ENCODE measurements at regions not wholly inside any gene's neighbourhood (a gene's known extent, or its start where the extent isn't known, plus 50 kb on each side); places are given as distances from the start of the nearest gene placed in this dataset.

DNA sequence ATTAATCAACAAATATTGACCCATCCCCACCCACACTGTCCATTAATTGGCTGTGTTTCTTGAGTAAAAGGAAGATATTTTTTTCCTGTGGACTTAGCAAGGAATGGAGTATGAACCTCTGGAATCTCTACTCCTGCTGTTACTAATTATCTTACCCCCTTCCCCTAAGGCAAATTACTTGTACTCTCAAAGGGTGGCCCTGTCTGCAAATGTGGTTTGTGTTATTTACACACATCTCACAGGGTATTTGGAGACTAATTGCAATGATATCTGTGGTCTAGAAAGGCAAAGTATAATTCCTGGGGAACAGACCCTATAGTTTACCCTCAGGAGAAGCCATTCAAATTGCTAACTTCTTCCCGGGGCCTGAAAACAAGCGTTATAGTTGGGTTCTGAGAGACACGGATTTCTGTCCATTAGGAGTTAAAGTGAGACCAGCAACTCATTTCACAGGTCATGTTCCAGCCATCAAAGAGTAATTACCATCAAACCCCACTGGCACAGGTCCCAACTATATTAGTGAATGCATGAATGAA lies 133.0 kb upstream of the RASGEF1B start:
- no peaks in the 10 kb centered on the region for H3F3A ChIP-seq (ENCODE audit: insufficient read depth, low read length, poor library complexity, severe bottlenecking)
- no peaks in the 10 kb centered on the region for H3K27me3 ChIP-seq (ENCODE audit: insufficient read depth, low read depth, low read length)
- H3K9ac ChIP-seq (ENCODE audit: low read length), result no peak overlapping the region
- no peaks in the 10 kb centered on the region for H3K79me2 ChIP-seq (replicated peaks; ENCODE audit: insufficient read depth, low read length)
- H2AFZ ChIP-seq (ENCODE audit: low read depth, low read length), result no peak overlapping the region
- no peak overlapping the region for H3K27ac ChIP-seq (ENCODE audit: low read length)
- H3K4me2 ChIP-seq (ENCODE audit: low read length), result peak overlapping the region; percentile 40
- no peaks in the 10 kb centered on the region for H3K36me3 ChIP-seq (ENCODE audit: insufficient read depth, low read length)
- H4K20me1 ChIP-seq (ENCODE audit: insufficient read depth), result no peaks in the 10 kb centered on the region
- H3K4me3 ChIP-seq (ENCODE audit: low read length), result no peak overlapping the region
- no peak for TF ChIP-seq TAF1 (IDR thresholded peaks at IDR 0.05; ENCODE audit: low read depth)
- TF ChIP-seq, protein P1, sequence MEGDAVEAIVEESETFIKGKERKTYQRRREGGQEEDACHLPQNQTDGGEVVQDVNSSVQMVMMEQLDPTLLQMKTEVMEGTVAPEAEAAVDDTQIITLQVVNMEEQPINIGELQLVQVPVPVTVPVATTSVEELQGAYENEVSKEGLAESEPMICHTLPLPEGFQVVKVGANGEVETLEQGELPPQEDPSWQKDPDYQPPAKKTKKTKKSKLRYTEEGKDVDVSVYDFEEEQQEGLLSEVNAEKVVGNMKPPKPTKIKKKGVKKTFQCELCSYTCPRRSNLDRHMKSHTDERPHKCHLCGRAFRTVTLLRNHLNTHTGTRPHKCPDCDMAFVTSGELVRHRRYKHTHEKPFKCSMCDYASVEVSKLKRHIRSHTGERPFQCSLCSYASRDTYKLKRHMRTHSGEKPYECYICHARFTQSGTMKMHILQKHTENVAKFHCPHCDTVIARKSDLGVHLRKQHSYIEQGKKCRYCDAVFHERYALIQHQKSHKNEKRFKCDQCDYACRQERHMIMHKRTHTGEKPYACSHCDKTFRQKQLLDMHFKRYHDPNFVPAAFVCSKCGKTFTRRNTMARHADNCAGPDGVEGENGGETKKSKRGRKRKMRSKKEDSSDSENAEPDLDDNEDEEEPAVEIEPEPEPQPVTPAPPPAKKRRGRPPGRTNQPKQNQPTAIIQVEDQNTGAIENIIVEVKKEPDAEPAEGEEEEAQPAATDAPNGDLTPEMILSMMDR (IDR thresholded peaks at IDR 0.05; ENCODE audit: poor library complexity, severe bottlenecking), result no peak
- TF ChIP-seq, protein P2, sequence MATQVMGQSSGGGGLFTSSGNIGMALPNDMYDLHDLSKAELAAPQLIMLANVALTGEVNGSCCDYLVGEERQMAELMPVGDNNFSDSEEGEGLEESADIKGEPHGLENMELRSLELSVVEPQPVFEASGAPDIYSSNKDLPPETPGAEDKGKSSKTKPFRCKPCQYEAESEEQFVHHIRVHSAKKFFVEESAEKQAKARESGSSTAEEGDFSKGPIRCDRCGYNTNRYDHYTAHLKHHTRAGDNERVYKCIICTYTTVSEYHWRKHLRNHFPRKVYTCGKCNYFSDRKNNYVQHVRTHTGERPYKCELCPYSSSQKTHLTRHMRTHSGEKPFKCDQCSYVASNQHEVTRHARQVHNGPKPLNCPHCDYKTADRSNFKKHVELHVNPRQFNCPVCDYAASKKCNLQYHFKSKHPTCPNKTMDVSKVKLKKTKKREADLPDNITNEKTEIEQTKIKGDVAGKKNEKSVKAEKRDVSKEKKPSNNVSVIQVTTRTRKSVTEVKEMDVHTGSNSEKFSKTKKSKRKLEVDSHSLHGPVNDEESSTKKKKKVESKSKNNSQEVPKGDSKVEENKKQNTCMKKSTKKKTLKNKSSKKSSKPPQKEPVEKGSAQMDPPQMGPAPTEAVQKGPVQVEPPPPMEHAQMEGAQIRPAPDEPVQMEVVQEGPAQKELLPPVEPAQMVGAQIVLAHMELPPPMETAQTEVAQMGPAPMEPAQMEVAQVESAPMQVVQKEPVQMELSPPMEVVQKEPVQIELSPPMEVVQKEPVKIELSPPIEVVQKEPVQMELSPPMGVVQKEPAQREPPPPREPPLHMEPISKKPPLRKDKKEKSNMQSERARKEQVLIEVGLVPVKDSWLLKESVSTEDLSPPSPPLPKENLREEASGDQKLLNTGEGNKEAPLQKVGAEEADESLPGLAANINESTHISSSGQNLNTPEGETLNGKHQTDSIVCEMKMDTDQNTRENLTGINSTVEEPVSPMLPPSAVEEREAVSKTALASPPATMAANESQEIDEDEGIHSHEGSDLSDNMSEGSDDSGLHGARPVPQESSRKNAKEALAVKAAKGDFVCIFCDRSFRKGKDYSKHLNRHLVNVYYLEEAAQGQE (IDR thresholded peaks at IDR 0.05; ENCODE audit: borderline replicate concordance), result no peak
- no peaks in the 10 kb centered on the region for H3K9me2 ChIP-seq (ENCODE audit: insufficient read depth, low read length)
- H3K9me3 ChIP-seq (ENCODE audit: low read length), result no peaks in the 10 kb centered on the region

DNA sequence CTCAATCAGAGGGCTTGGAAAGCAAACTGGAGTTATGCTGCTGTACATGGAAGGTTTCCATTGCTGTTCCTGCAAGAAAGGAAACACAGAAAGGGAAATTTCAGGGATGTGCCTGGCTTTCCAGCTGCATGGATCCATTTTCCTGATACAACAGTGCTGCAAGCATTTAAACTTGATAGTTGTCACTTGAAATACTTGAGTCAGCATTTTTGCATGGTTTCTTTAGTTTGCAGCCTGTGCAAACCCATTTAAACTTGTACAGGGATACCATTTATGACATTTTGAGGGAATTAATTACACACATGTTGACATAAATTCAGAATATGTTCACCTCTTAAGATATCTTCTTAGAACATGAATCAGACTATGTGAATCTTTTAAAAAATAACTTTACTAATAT lies 131.1 kb upstream of the RASGEF1B start:
- Histone ChIP-seq H3F3A (ENCODE audit: insufficient read depth, low read length, poor library complexity, severe bottlenecking) (no peaks in the 10 kb centered on the region), H3K27me3 (ENCODE audit: insufficient read depth, low read depth, low read length) (no peaks in the 10 kb centered on the region), H3K9me2 (ENCODE audit: insufficient read depth, low read length) (no peaks in the 10 kb centered on the region), H3K36me3 (ENCODE audit: insufficient read depth, low read length) (no peaks in the 10 kb centered on the region), H3K27ac (ENCODE audit: low read length) (no peak overlapping the region), H4K20me1 (ENCODE audit: insufficient read depth) (no peaks in the 10 kb centered on the region), H3K79me2 (replicated peaks; ENCODE audit: insufficient read depth, low read length) (no peaks in the 10 kb centered on the region), H3K9me3 (ENCODE audit: low read length) (no peaks in the 10 kb centered on the region), H3K4me3 (ENCODE audit: low read length) (no peak overlapping the region), H3K9ac (ENCODE audit: low read length) (no peak overlapping the region), H3K4me2 (ENCODE audit: low read length) (no peak overlapping the region), H2AFZ (ENCODE audit: low read depth, low read length) (no peak overlapping the region)
- TF ChIP-seq RAD21 (conservative IDR thresholded peaks at IDR 0.05), result no peak
- TF ChIP-seq, protein P1 (IDR thresholded peaks at IDR 0.05; ENCODE audit: poor library complexity, severe bottlenecking), result no peak
- TF ChIP-seq EZH2 (IDR thresholded peaks at IDR 0.05; ENCODE audit: borderline replicate concordance, insufficient read depth, low read length, poor library complexity, severe bottlenecking), result no peak
- TF ChIP-seq, protein P2 (IDR thresholded peaks at IDR 0.05; ENCODE audit: borderline replicate concordance), result no peak
- TF ChIP-seq SMC3 (conservative IDR thresholded peaks at IDR 0.05; ENCODE audit: poor library complexity), result no peak
- TF ChIP-seq MXI1 (conservative IDR thresholded peaks at IDR 0.05; ENCODE audit: poor library complexity, severe bottlenecking), result no peak
